ENCODE measurements at regions not wholly inside any gene's neighbourhood (a gene's known extent, or its start where the extent isn't known, plus 50 kb on each side); places are given as distances from the start of the nearest gene placed in this dataset.

DNA sequence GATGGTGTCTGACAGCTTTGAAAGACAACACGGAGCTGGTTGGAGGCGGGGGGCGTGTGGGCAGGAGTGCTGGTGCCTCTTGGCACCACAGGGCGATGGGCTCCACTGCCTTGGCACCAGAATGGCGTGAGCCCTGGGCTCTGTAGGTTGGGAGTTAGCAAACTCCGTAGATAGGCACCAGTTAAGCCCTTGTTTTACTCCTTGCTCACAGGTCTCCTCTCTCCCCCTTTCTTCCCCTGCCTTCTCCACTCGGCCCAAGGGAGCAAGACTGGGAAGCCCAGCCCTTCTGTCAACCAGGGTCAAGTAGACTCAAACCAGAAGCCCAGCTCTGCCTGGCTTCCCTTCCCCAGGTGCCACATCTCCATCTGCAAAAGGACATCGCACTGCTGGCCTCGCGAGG lies 281.7 kb upstream of the ID2 start:
- Histone ChIP-seq H3K9me3 (ENCODE audit: low read length) (no peaks in the 10 kb centered on the region), H3K4me2 (ENCODE audit: low read length) (no peak overlapping the region), H3K9me2 (ENCODE audit: insufficient read depth, low read length) (no peaks in the 10 kb centered on the region), H3K36me3 (ENCODE audit: insufficient read depth, low read length) (no peaks in the 10 kb centered on the region), H3K27ac (ENCODE audit: low read length) (no peak overlapping the region), H4K20me1 (ENCODE audit: insufficient read depth) (no peaks in the 10 kb centered on the region), H3F3A (ENCODE audit: insufficient read depth, low read length, poor library complexity, severe bottlenecking) (no peaks in the 10 kb centered on the region), H2AFZ (ENCODE audit: low read depth, low read length) (no peak overlapping the region), H3K79me2 (replicated peaks; ENCODE audit: insufficient read depth, low read length) (no peaks in the 10 kb centered on the region), H3K27me3 (ENCODE audit: insufficient read depth, low read depth, low read length) (no peaks in the 10 kb centered on the region), H3K4me3 (ENCODE audit: low read length) (no peak overlapping the region), H3K9ac (ENCODE audit: low read length) (no peak overlapping the region)
- TF ChIP-seq, protein P1, sequence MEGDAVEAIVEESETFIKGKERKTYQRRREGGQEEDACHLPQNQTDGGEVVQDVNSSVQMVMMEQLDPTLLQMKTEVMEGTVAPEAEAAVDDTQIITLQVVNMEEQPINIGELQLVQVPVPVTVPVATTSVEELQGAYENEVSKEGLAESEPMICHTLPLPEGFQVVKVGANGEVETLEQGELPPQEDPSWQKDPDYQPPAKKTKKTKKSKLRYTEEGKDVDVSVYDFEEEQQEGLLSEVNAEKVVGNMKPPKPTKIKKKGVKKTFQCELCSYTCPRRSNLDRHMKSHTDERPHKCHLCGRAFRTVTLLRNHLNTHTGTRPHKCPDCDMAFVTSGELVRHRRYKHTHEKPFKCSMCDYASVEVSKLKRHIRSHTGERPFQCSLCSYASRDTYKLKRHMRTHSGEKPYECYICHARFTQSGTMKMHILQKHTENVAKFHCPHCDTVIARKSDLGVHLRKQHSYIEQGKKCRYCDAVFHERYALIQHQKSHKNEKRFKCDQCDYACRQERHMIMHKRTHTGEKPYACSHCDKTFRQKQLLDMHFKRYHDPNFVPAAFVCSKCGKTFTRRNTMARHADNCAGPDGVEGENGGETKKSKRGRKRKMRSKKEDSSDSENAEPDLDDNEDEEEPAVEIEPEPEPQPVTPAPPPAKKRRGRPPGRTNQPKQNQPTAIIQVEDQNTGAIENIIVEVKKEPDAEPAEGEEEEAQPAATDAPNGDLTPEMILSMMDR (IDR thresholded peaks at IDR 0.05; ENCODE audit: poor library complexity, severe bottlenecking) = no peak
- no peak for TF ChIP-seq RAD21 (conservative IDR thresholded peaks at IDR 0.05)
- TF ChIP-seq, protein P2, sequence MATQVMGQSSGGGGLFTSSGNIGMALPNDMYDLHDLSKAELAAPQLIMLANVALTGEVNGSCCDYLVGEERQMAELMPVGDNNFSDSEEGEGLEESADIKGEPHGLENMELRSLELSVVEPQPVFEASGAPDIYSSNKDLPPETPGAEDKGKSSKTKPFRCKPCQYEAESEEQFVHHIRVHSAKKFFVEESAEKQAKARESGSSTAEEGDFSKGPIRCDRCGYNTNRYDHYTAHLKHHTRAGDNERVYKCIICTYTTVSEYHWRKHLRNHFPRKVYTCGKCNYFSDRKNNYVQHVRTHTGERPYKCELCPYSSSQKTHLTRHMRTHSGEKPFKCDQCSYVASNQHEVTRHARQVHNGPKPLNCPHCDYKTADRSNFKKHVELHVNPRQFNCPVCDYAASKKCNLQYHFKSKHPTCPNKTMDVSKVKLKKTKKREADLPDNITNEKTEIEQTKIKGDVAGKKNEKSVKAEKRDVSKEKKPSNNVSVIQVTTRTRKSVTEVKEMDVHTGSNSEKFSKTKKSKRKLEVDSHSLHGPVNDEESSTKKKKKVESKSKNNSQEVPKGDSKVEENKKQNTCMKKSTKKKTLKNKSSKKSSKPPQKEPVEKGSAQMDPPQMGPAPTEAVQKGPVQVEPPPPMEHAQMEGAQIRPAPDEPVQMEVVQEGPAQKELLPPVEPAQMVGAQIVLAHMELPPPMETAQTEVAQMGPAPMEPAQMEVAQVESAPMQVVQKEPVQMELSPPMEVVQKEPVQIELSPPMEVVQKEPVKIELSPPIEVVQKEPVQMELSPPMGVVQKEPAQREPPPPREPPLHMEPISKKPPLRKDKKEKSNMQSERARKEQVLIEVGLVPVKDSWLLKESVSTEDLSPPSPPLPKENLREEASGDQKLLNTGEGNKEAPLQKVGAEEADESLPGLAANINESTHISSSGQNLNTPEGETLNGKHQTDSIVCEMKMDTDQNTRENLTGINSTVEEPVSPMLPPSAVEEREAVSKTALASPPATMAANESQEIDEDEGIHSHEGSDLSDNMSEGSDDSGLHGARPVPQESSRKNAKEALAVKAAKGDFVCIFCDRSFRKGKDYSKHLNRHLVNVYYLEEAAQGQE (IDR thresholded peaks at IDR 0.05; ENCODE audit: borderline replicate concordance) = no peak
- no peak for TF ChIP-seq EP300 (conservative IDR thresholded peaks at IDR 0.05; ENCODE audit: poor library complexity, severe bottlenecking)
- TF ChIP-seq POLR2AphosphoS5 (IDR thresholded peaks at IDR 0.05) = no peak
- no peak for TF ChIP-seq SMC3 (conservative IDR thresholded peaks at IDR 0.05; ENCODE audit: poor library complexity)
- TF ChIP-seq MXI1 (conservative IDR thresholded peaks at IDR 0.05; ENCODE audit: poor library complexity, severe bottlenecking) = no peak
- no peak for TF ChIP-seq TAF1 (IDR thresholded peaks at IDR 0.05; ENCODE audit: low read depth)
- no peak for TF ChIP-seq EZH2 (IDR thresholded peaks at IDR 0.05; ENCODE audit: borderline replicate concordance, insufficient read depth, low read length, poor library complexity, severe bottlenecking)

DNA sequence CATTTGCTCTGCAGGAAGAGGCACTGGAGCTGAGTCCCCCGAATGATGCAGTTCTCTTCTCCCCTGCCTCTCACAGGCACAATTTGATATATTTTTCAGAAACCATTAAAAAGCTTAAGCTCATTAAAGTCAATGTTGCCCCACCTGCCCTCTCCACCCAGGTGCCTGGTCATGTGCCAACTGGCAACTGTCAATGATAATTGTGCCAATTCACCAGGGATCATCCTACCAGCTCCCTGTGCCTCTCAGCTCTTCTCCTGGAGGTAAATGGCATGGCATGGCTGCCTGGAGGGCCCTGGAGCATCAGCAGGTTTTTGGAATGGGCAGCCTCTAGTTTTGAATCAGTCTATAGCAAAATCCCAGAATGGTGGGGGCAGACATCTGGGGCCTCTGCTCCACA lies 279.6 kb upstream of the ID2 start:
- no peak overlapping the region for H3K9ac ChIP-seq (ENCODE audit: low read length)
- H3F3A ChIP-seq (ENCODE audit: insufficient read depth, low read length, poor library complexity, severe bottlenecking) = no peaks in the 10 kb centered on the region
- no peaks in the 10 kb centered on the region for H3K9me2 ChIP-seq (ENCODE audit: insufficient read depth, low read length)
- H4K20me1 ChIP-seq (ENCODE audit: insufficient read depth) = no peaks in the 10 kb centered on the region
- no peaks in the 10 kb centered on the region for H3K36me3 ChIP-seq (ENCODE audit: insufficient read depth, low read length)
- no peaks in the 10 kb centered on the region for H3K79me2 ChIP-seq (replicated peaks; ENCODE audit: insufficient read depth, low read length)
- TF ChIP-seq POLR2AphosphoS5 (IDR thresholded peaks at IDR 0.05) = no peak
- TF ChIP-seq MXI1 (conservative IDR thresholded peaks at IDR 0.05; ENCODE audit: poor library complexity, severe bottlenecking) = no peak
- no peak for TF ChIP-seq SMC3 (conservative IDR thresholded peaks at IDR 0.05; ENCODE audit: poor library complexity)
- no peak for TF ChIP-seq TAF1 (IDR thresholded peaks at IDR 0.05; ENCODE audit: low read depth)
- TF ChIP-seq, protein P1 (IDR thresholded peaks at IDR 0.05; ENCODE audit: poor library complexity, severe bottlenecking) = no peak
- no peak for TF ChIP-seq RAD21 (conservative IDR thresholded peaks at IDR 0.05)
- H2AFZ ChIP-seq (ENCODE audit: low read depth, low read length) = no peak overlapping the region
- no peak overlapping the region for H3K4me2 ChIP-seq (ENCODE audit: low read length)
- no peak overlapping the region for H3K4me3 ChIP-seq (ENCODE audit: low read length)
- no peaks in the 10 kb centered on the region for H3K9me3 ChIP-seq (ENCODE audit: low read length)
- H3K27me3 ChIP-seq (ENCODE audit: insufficient read depth, low read depth, low read length) = no peaks in the 10 kb centered on the region
- H3K27ac ChIP-seq (ENCODE audit: low read length) = no peak overlapping the region

Data from neural cell (in vitro differentiated cells).